IMR-90 (cell line): ENCODE measurements at regions not wholly inside any gene's neighbourhood (a gene's known extent, or its start where the extent isn't known, plus 50 kb on each side); places are given as distances from the start of the nearest gene placed in this dataset.

Source experiments
- ATAC-seq: fragments of 200-7000 bp; cut with Tn5 transposase; 2 replicates; pipeline ENCODE4 v1.9.1; 2020; ENCODE audit warnings: low read depth, mild to moderate bottlenecking, moderate library complexity
- BruUV-seq: library from RNA; stranded (reverse); fragments of 400-500 nt; replicated peaks from 2 replicates; lab custom pipeline; 2021; lab: Mats Ljungman, UMichigan
- CTCF ChIA-PET: fragments of 300-600 bp; formaldehyde crosslinking; extraction: SDS; loops from one replicate; lab custom pipeline; 2021; ENCODE audit warnings: antibody characterized with exemption; lab: Yijun Ruan, JAX
- POLR2A ChIA-PET: fragments of 300-600 bp; sonication (Branson Sonifier 250); formaldehyde crosslinking; loops from one replicate; lab custom pipeline; 2022; ENCODE audit warnings: antibody characterized with exemption; ENCODE audit not compliant: unreplicated experiment; lab: Charles Lee
- DNase-seq: peaks from one replicate; pipeline ENCODE4 v3.0.0; 2013
- H2AFZ ChIP-seq: replicated peaks from 2 replicates; pipeline ENCODE3; 2013; ENCODE audit warnings: low read length, mild to moderate bottlenecking; ENCODE audit not compliant: poor library complexity
- H2AK5ac ChIP-seq: 2 replicates; pipeline ENCODE4 v1.6.1; 2013; ENCODE audit warnings: low read depth, low read length, inconsistent platforms
- H2AK9ac ChIP-seq: replicated peaks from 2 replicates; pipeline ENCODE3; 2013; ENCODE audit warnings: mild to moderate bottlenecking, low read depth, low read length, moderate library complexity; ENCODE audit not compliant: poor library complexity
- H2BK120ac ChIP-seq: 2 replicates; pipeline ENCODE4 v1.6.1; 2013; ENCODE audit warnings: low read depth, low read length, inconsistent platforms
- H2BK15ac ChIP-seq: 3 replicates; pipeline ENCODE4 v1.6.1; 2013; ENCODE audit warnings: low read depth, low read length, inconsistent platforms
- H2BK20ac ChIP-seq: 2 replicates; pipeline ENCODE4 v1.6.1; 2013; ENCODE audit warnings: low read depth, mild to moderate bottlenecking, inconsistent platforms, low read length, moderate library complexity
- H2BK5ac ChIP-seq: 2 replicates; pipeline ENCODE4 v1.6.1; 2013; ENCODE audit warnings: mild to moderate bottlenecking, low read depth, low read length, inconsistent platforms; ENCODE audit not compliant: poor library complexity, severe bottlenecking
- H3K14ac ChIP-seq: replicated peaks from 2 replicates; pipeline ENCODE4 v1.6.1; 2013; ENCODE audit warnings: low read depth, low read length, inconsistent platforms
- H3K18ac ChIP-seq: 2 replicates; pipeline ENCODE4 v1.6.1; 2013; ENCODE audit warnings: low read depth, low read length, control low read depth
- H3K23ac ChIP-seq: 2 replicates; pipeline ENCODE4 v1.6.1; 2013; ENCODE audit warnings: low read depth, low read length, inconsistent platforms
- H3K27ac ChIP-seq: 2 replicates; pipeline ENCODE4 v1.5.1; 2013; ENCODE audit warnings: mild to moderate bottlenecking, control low read depth, low read length; ENCODE audit not compliant: insufficient read depth
- H3K27me3 ChIP-seq: 2 replicates; pipeline ENCODE4 v1.6.1; 2013; ENCODE audit warnings: low read length; ENCODE audit not compliant: control insufficient read depth, insufficient read depth
- H3K36me3 ChIP-seq: 2 replicates; pipeline ENCODE4 v1.6.1; 2013; ENCODE audit warnings: low read length, mixed read lengths; ENCODE audit not compliant: control insufficient read depth, insufficient read depth
- H3K4ac ChIP-seq: 2 replicates; pipeline ENCODE4 v1.6.1; 2013; ENCODE audit warnings: low read depth, low read length, inconsistent platforms
- H3K4me1 ChIP-seq: 2 replicates; pipeline ENCODE4 v1.6.1; 2013; ENCODE audit warnings: low read length, mixed read lengths; ENCODE audit not compliant: control insufficient read depth, insufficient read depth
- H3K4me2 ChIP-seq: 2 replicates; pipeline ENCODE4 v1.6.1; 2013; ENCODE audit warnings: low read depth, mild to moderate bottlenecking, control low read depth, low read length, moderate library complexity
- H3K4me3 ChIP-seq: 2 replicates; pipeline ENCODE4 v1.5.1; 2013; ENCODE audit warnings: low read depth, mild to moderate bottlenecking, control low read depth, low read length, moderate library complexity; ENCODE audit not compliant: insufficient read depth
- H3K56ac ChIP-seq: 2 replicates; pipeline ENCODE4 v1.6.1; 2013; ENCODE audit warnings: low read length, inconsistent platforms; ENCODE audit not compliant: insufficient read depth; ENCODE audit errors: extremely low read depth
- H3K79me1 ChIP-seq, 2 experiments: 2 replicates each; pipeline ENCODE4 v1.6.1; 2013; ENCODE audit warnings: low read length in 2 of 2, inconsistent platforms in 1 of 2, low read depth in 1 of 2
- H3K9ac ChIP-seq: 2 replicates; pipeline ENCODE4 v1.6.1; 2013; ENCODE audit warnings: low read depth, low read length, control low read depth
- H3K9me1 ChIP-seq: 2 replicates; pipeline ENCODE4 v1.6.1; 2013; ENCODE audit warnings: low read length, inconsistent platforms; ENCODE audit not compliant: insufficient read depth
- H3K9me3 ChIP-seq: 2 replicates; pipeline ENCODE4 v1.6.1; 2013; ENCODE audit warnings: low read length; ENCODE audit not compliant: control insufficient read depth, insufficient read depth
- H4K20me1 ChIP-seq: 2 replicates; pipeline ENCODE4 v1.6.1; 2013; ENCODE audit warnings: low read length, inconsistent platforms; ENCODE audit not compliant: insufficient read depth
- H4K5ac ChIP-seq: 2 replicates; pipeline ENCODE4 v1.6.1; 2013; ENCODE audit warnings: mild to moderate bottlenecking, low read depth, low read length, control low read depth
- H4K8ac ChIP-seq, 2 experiments: 2 replicates each; pipeline ENCODE4 v1.6.1; 2013; ENCODE audit warnings: low read depth in 2 of 2, low read length in 2 of 2, control low read depth in 1 of 2, inconsistent platforms in 1 of 2
- H4K91ac ChIP-seq: 2 replicates; pipeline ENCODE4 v1.6.1; 2013; ENCODE audit warnings: low read depth, low read length, inconsistent platforms; ENCODE audit not compliant: insufficient read depth
- MAFK ChIP-seq: IDR thresholded peaks from 2 replicates; pipeline ENCODE4 v1.6.1; 2012; ENCODE audit warnings: low read depth, low read length, improper control_type of control experiment
- MAZ ChIP-seq: IDR thresholded peaks from 2 replicates; pipeline ENCODE4 v1.6.1; 2012; ENCODE audit warnings: low read depth, mild to moderate bottlenecking, low read length, improper control_type of control experiment, moderate library complexity, borderline replicate concordance
- NFE2L2 ChIP-seq: fragments of 150-350 bp; IDR thresholded peaks from 2 replicates; pipeline ENCODE4 v1.6.1; 2016; ENCODE audit warnings: low read depth, mild to moderate bottlenecking, low read length
- RFX5 ChIP-seq: IDR thresholded peaks from 2 replicates; pipeline ENCODE4 v1.8.0; 2012; ENCODE audit warnings: low read depth, mild to moderate bottlenecking, low read length, moderate library complexity
- WGBS, 2 experiments: methylation state at CpG; one replicate each; pipeline versions ENCODE4 v1.1.5 to v1.1.7; 2013; ENCODE audit warnings: missing lambda C conversion rate in 2 of 2; ENCODE audit not compliant: insufficient read length in 1 of 2; ENCODE audit errors: extremely low coverage in 2 of 2; 5-methylcytosine and 5-hydroxymethylcytosine counted together
- dilution Hi-C: fragments of 300-500 bp; cut with HindIII; formaldehyde crosslinking; loops from one replicate; pipeline ENCODE4 v1.14.3; 2018; ENCODE audit warnings: low sequenced_read_pairs; ENCODE audit not compliant: unreplicated experiment
- in situ Hi-C: fragments of 300-500 bp; cut with MboI; formaldehyde crosslinking; loops from 3 replicates; pipeline ENCODE4 v1.14.3; 2019; ENCODE audit warnings: low sequenced_read_pairs, inconsistent platforms, mixed read lengths
- intact Hi-C: fragments of 100-400 bp; cut with micrococcal nuclease; formaldehyde crosslinking; loops from 2 replicates; pipeline ENCODE4 v1.10.0; 2022

DNA sequence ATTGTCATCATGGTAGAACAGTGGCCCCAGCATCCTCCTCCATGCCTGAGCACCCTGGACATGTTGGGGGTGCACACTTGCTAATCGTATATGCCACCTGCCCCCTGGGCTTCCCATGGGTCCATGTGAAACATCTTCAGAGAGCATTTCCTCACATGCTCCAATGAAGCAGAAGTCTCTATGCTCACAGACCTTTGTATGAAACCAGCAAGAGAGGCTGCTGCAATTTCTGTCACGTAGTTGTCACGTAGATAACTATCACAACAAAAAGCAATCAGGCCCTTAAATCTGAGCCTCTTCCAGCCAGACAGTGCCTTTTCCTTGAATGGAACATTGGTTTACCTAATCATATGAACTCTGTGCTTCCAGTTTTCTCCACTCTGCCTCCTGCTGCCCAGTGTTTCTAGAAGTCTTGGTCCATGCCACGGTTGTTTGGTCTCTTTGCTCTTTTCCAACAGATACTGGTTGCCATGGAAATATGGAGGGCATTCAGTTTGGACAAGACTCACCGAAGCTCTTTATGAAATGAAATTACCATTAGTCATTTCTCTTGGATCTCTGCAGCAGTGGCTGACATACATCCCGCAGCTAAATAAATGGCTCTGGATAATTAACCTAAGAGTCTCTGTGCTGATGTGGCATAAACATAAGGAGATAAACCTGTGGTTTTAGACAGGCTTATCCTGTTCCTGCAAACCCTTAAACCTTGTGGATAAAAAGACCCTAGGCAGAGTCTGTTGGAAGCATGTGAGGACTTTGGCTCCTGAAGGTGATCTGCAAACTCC lies 172.8 kb upstream of the SYNDIG1 start:
- no peak overlapping the region for H2BK120ac ChIP-seq
- dilution Hi-C loops: no loop called here
- no peak overlapping the region for H3K14ac ChIP-seq
- no peak overlapping the region for H3K27ac ChIP-seq
- no peaks in the 10 kb centered on the region for H3K9me3 ChIP-seq
- H3K79me1 ChIP-seq: no peaks in the 10 kb centered on the region
- no peak overlapping the region for H4K8ac ChIP-seq
- in situ Hi-C loops: no loop called here
- no peak overlapping the region for H4K5ac ChIP-seq
- no peak overlapping the region for H3K4me2 ChIP-seq
- no peaks in the 10 kb centered on the region for H4K20me1 ChIP-seq
- ChIA-PET POLR2A (no interaction called here), CTCF (no interaction called here)
- H3K23ac ChIP-seq: no peak overlapping the region
- no peak overlapping the region for H2AK9ac ChIP-seq
- H2AFZ ChIP-seq: no peak overlapping the region
- H2BK15ac ChIP-seq: no peak overlapping the region
- H2AK5ac ChIP-seq: no peak overlapping the region
- no peaks in the 10 kb centered on the region for H3K9me1 ChIP-seq
- DNase-seq (no peak), ATAC-seq (no peak)
- no peak overlapping the region for H3K18ac ChIP-seq
- H2BK20ac ChIP-seq: no peak overlapping the region
- TF ChIP-seq MAFK: no peak
- TF ChIP-seq MAZ: no peak
- no peak for TF ChIP-seq NFE2L2
- TF ChIP-seq RFX5: no peak
- no peak overlapping the region for H4K91ac ChIP-seq
- no peaks in the 10 kb centered on the region for H3K36me3 ChIP-seq
- WGBS, 2 experiments: 63% methylated on average over 2 of the region's 6 CpGs; no CpG with 5 or more reads in 1 of the 2 experiments
- intact Hi-C loops: no loop called here
- no peak overlapping the region for H3K4me3 ChIP-seq
- H3K4ac ChIP-seq: no peak overlapping the region
- no TSS peak for BruUV-seq
- H3K56ac ChIP-seq: no peak overlapping the region
- H3K9ac ChIP-seq: no peak overlapping the region
- no peaks in the 10 kb centered on the region for H3K4me1 ChIP-seq
- H2BK5ac ChIP-seq: no peak overlapping the region
- no peaks in the 10 kb centered on the region for H3K27me3 ChIP-seq
